Left lung (tissue), 4 donors: ENCODE measurements at regions not wholly inside any gene's neighbourhood (a gene's known extent, or its start where the extent isn't known, plus 50 kb on each side); places are given as distances from the start of the nearest gene placed in this dataset.

Experiments used
- ATAC-seq: fragments of 200-7000 bp; cut with Tn5 transposase; one replicate; pipeline ENCODE4 v1.9.1; 2020; ENCODE audit warnings: moderate library complexity
- DNase-seq, 4 donors: peaks; one replicate each; pipeline ENCODE4 v3.0.0-alpha.2; 2013 to 2020
- H3K27ac ChIP-seq, 2 donors: fragments of 200-600 bp; sonication (generic) in 1 of 2; one replicate each; pipeline versions ENCODE4 v1.5.0 to v1.8.0; 2020 to 2021
- H3K27me3 ChIP-seq, 2 donors: fragments of 200-600 bp; sonication (generic) in 1 of 2; one replicate each; pipeline versions ENCODE4 v1.5.0 to v1.8.0; 2020 to 2021
- H3K36me3 ChIP-seq, 2 donors: fragments of 200-600 bp; sonication (generic) in 1 of 2; one replicate each; pipeline versions ENCODE4 v1.5.0 to v1.8.0; 2020 to 2021
- H3K4me1 ChIP-seq, 2 donors: fragments of 200-600 bp; one replicate each; pipeline ENCODE4 v1.8.0; 2021
- H3K4me3 ChIP-seq, 2 donors: fragments of 200-600 bp; sonication (generic) in 1 of 2; one replicate each; pipeline versions ENCODE4 v1.5.0 to v1.8.0; 2020 to 2021; ENCODE audit warnings: mild to moderate bottlenecking in 1 of 2
- H3K9me3 ChIP-seq, 2 donors: fragments of 200-600 bp; sonication (generic) in 1 of 2; one replicate each; pipeline versions ENCODE4 v1.5.0 to v1.8.0; 2020 to 2021
- CTCF ChIP-seq, 2 donors: fragments of 200-600 bp; sonication (generic) in 1 of 2; IDR thresholded peaks; one replicate each; pipeline versions ENCODE4 v1.5.0 to v1.8.0; 2021; ENCODE audit warnings: antibody characterized with exemption in 2 of 2
- intact Hi-C, 2 donors: fragments of 100-400 bp; cut with DNase I; formaldehyde crosslinking; loops; one replicate each; pipeline versions ENCODE4 v1.11.2 to v1.14.2; 2022
- donor health status: DM: no; HTN: yes; CAD: no.
- donor health status: DM: no; HTN: no; CAD: no.

- intact Hi-C loops: no loop called here
- no peak for DNase-seq
- H3K36me3 ChIP-seq: no peaks in the 10 kb centered on the region
- no peak overlapping the region for H3K27ac ChIP-seq
- H3K9me3 ChIP-seq: peaks cover 0 to 12% of the 10 kb centered on the region in 2 donors
- H3K27me3 ChIP-seq: no peaks in the 10 kb centered on the region
- TF ChIP-seq CTCF (IDR thresholded peaks at IDR 0.05): no peak
- no peak for ATAC-seq
- no peaks in the 10 kb centered on the region for H3K4me1 ChIP-seq
- H3K4me3 ChIP-seq: no peak overlapping the region
These were observed 298.1 kb upstream of the PRICKLE1 start for GRCh38 chr12:42887657-42888056.

GRCh38 chr12:42886160-42886559 lies 296.6 kb upstream of the PRICKLE1 start:
- H3K9me3 ChIP-seq: peaks cover 0 to 12% of the 10 kb centered on the region in 2 donors
- intact Hi-C loops: no loop called here
- no peak for TF ChIP-seq CTCF (IDR thresholded peaks at IDR 0.05)
- no peak overlapping the region for H3K4me3 ChIP-seq
- H3K36me3 ChIP-seq: no peaks in the 10 kb centered on the region
- DNase-seq (no peak), ATAC-seq (no peak)
- no peaks in the 10 kb centered on the region for H3K27me3 ChIP-seq
- H3K27ac ChIP-seq: no peak overlapping the region
- no peaks in the 10 kb centered on the region for H3K4me1 ChIP-seq

GRCh38 chr12:42885677-42886076 lies 296.1 kb upstream of the PRICKLE1 start:
- no peak overlapping the region for H3K4me3 ChIP-seq
- peaks cover 0 to 12% of the 10 kb centered on the region in 2 donors for H3K9me3 ChIP-seq
- DNase-seq: no peak
- TF ChIP-seq CTCF (IDR thresholded peaks at IDR 0.05): no peak
- intact Hi-C loops: no loop called here
- H3K4me1 ChIP-seq: no peaks in the 10 kb centered on the region
- ATAC-seq: no peak
- H3K27me3 ChIP-seq: no peaks in the 10 kb centered on the region
- no peak overlapping the region for H3K27ac ChIP-seq
- H3K36me3 ChIP-seq: no peaks in the 10 kb centered on the region

GRCh38 chr12:42884116-42884515 lies 294.6 kb upstream of the PRICKLE1 start:
- Histone ChIP-seq H3K4me1 (no peaks in the 10 kb centered on the region), H3K27ac (no peak overlapping the region), H3K36me3 (no peaks in the 10 kb centered on the region), H3K9me3 (peaks cover 0 to 14% of the 10 kb centered on the region in 2 donors), H3K27me3 (no peaks in the 10 kb centered on the region), H3K4me3 (no peak overlapping the region)
- TF ChIP-seq CTCF (IDR thresholded peaks at IDR 0.05): no peak
- DNase-seq: no peak
- ATAC-seq: no peak
- intact Hi-C loops: no loop called here

GRCh38 chr12:42873401-42873800 lies 283.9 kb upstream of the PRICKLE1 start:
- peaks cover 0 to 1% of the 10 kb centered on the region in 2 donors for H3K9me3 ChIP-seq
- no peaks in the 10 kb centered on the region for H3K4me1 ChIP-seq
- H3K27ac ChIP-seq: no peak overlapping the region
- H3K4me3 ChIP-seq: no peak overlapping the region
- no peaks in the 10 kb centered on the region for H3K36me3 ChIP-seq
- ATAC-seq (no peak), DNase-seq (no peak)
- H3K27me3 ChIP-seq: no peaks in the 10 kb centered on the region
- TF ChIP-seq CTCF (IDR thresholded peaks at IDR 0.05): no peak
- intact Hi-C loops: no loop called here
